HG03342 (cell line): ENCODE measurements at regions not wholly inside any gene's neighbourhood (a gene's known extent, or its start where the extent isn't known, plus 50 kb on each side); places are given as distances from the start of the nearest gene placed in this dataset.
"Not testable (repeated sequence)": the region's sequence is repeated elsewhere in the genome, so short reads cannot be mapped to it uniquely, and the experiment has no call there.

ENCODE experiments used
- ATAC-seq: cut with Tn5 transposase; IDR thresholded peaks from one replicate; pipeline ENCODE4 v1.9.1; 2021; ENCODE audit warnings: mild to moderate bottlenecking, moderate library complexity; ENCODE audit not compliant: unreplicated experiment

- ATAC-seq: peak; percentile 98
These were observed 81.8 kb upstream of the FAM204A start for GRCh38 chr10:118423800-118424442.

- ATAC-seq: no peak
These were observed 80.1 kb upstream of the FAM204A start for GRCh38 chr10:118422241-118422640.

- not testable (repeated sequence) for ATAC-seq
These were observed 77.9 kb upstream of the FAM204A start for GRCh38 chr10:118420049-118420448.

GRCh38 chr10:118412932-118413331 lies 70.8 kb upstream of the FAM204A start:
- no peak for ATAC-seq

GRCh38 chr10:118412132-118412760 lies 70.1 kb upstream of the FAM204A start:
- no peak for ATAC-seq

GRCh38 chr10:118409295-118409694 lies 67.2 kb upstream of the FAM204A start:
- ATAC-seq: no peak

GRCh38 chr10:118408181-118408580 lies 66.1 kb upstream of the FAM204A start:
- ATAC-seq: no peak

GRCh38 chr10:118407777-118408176 lies 65.7 kb upstream of the FAM204A start:
- ATAC-seq: no peak

- no peak for ATAC-seq
These were observed 64.9 kb upstream of the FAM204A start for GRCh38 chr10:118407026-118407425.

- ATAC-seq: no peak
These were observed 63.8 kb upstream of the FAM204A start for GRCh38 chr10:118405928-118406327.

GRCh38 chr10:118403967-118404366 lies 61.8 kb upstream of the FAM204A start:
- ATAC-seq: no peak

- ATAC-seq: no peak
These were observed 59.6 kb upstream of the FAM204A start for GRCh38 chr10:118401708-118402193.

GRCh38 chr10:118397391-118397790 lies 55.3 kb upstream of the FAM204A start:
- ATAC-seq: no peak

- ATAC-seq: no peak
These were observed 53.8 kb upstream of the FAM204A start for GRCh38 chr10:118395947-118396346.

- ATAC-seq: no peak
These were observed 52.4 kb upstream of the FAM204A start for GRCh38 chr10:118394301-118395200.

GRCh38 chr10:118392761-118393160 lies 50.6 kb upstream of the FAM204A start:
- no peak for ATAC-seq
